UCSD-AML1 (cell line): ENCODE measurements at regions not wholly inside any gene's neighbourhood (a gene's known extent, or its start where the extent isn't known, plus 50 kb on each side); places are given as distances from the start of the nearest gene placed in this dataset.
"Not testable (repeated sequence)": the region's sequence is repeated elsewhere in the genome, so short reads cannot be mapped to it uniquely, and the experiment has no call there.

Experiments
- DNase-seq: peaks from one replicate; lab custom pipeline; 2025; ENCODE audit not compliant: unreplicated experiment; lab: John Stamatoyannopoulos, UW

DNA sequence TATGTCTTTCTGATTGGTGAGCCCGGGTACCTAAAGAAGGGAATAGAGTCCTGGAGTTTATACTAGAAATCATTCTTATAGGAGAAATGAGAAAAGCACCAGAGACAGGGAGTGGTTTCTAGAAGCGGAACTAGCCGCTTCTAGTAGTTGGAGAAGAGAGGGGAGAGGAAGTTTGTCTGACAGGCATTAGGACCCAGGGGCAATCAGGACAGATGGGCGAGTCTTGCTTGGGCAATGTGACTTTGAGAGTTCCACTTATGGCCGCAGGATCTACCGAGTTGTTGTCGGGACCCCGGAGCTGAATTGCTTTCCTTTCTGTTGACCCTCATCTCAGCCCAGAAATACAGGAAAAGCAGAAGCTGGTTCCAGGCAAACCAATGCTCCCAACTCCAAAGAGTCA lies 596.8 kb upstream of the CNTN5 start:
- DNase-seq = no peak

DNA sequence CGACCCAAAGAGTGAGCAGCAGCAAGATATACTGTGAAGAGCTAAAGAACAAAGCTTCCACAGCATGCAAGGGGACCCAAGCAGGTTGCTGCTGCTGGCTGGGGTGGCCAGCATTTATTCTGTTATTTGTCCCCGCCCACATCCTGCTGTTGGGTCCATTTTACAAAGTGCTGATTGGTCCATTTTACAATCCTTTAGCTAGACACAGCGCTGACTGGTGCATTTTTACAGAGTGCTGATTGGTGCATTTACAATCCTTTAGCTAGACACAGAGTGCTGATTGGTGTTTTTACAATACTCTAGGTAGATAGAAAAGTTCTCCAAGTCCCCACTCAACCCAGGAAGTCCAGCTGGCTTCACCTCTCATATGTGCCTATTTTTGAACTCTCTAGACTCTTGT lies 596.0 kb upstream of the CNTN5 start:
- DNase-seq = not testable (repeated sequence)

DNA sequence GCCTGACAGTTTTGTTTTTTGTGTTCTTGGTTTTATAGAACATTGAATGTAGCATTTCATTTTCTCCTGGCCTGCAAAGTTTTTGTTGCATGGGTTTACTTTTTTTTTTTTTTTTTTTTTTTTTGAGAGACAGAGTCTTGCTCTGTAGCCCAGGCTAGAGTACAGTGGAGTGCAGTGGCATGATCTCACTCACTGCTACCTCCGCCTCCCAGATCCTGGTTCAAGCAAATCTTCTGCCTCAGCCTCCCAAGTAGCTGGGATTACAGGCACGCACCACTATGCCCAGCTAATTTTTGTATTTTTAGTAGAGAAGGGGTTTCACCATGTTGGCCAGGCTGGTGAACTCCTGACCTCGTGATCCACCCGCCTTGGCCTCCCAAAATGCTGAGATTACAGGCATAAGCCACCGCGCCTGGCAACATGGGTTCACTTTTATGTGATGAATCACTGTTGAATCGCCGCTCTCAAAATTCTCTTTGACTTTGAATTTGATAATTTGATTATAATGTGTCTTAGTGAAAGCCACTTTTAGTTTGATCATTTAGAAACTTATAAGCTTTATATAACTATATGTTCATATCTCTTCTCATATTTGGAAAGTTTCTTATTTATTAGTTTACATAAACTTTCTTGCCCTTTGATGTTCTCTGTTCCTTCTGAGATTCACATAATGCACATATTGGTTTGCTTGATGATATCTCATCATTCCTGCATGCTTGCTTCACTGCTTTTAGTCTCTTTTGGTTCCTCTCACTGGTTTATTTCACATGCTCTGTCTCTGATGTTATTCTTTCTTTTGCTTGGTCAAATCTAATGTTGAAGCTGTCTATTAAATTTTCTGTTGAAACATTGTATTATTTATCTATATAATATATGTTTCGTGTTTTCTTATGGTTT lies 589.0 kb upstream of the CNTN5 start:
- no peak for DNase-seq

DNA sequence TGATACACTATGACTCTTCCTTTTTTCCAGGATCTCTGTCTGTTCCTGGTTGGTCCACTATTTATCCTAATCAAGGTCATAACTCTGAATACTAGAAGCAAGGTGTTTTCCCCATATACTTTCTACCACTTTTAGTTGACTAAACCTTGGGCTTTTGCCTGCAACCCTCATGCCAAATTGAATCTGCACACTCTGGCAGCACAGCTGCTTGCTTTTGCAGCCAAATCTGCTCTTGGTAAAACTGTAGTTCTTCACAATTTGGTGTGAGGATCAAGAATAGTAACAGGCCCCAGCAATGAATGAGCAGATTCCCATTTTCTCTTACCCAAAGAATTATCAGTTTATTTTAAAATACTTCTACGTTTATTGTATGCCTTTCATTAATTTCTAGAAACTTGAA lies 586.5 kb upstream of the CNTN5 start:
- DNase-seq = no peak

DNA sequence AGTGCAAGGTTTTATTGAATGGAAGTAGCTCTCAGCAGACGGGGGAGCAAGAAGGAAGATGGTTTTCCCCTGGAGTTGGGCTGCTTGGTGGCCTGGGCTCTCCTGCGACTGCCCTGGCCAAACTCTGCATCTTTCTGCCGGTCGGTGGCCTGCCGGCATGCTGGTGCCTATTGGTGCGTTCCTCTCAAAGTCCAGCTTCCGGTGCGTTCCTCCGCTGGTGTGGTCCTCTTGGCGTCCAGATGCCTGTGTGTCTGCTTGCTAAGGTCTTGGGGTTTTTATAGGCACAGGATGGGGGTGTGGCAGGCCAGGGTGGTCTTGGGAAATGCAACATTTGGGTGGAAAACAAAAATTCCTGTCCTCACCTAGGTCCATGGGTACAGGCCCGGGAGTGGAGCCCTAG lies 567.4 kb upstream of the CNTN5 start:
- no peak for DNase-seq

DNA sequence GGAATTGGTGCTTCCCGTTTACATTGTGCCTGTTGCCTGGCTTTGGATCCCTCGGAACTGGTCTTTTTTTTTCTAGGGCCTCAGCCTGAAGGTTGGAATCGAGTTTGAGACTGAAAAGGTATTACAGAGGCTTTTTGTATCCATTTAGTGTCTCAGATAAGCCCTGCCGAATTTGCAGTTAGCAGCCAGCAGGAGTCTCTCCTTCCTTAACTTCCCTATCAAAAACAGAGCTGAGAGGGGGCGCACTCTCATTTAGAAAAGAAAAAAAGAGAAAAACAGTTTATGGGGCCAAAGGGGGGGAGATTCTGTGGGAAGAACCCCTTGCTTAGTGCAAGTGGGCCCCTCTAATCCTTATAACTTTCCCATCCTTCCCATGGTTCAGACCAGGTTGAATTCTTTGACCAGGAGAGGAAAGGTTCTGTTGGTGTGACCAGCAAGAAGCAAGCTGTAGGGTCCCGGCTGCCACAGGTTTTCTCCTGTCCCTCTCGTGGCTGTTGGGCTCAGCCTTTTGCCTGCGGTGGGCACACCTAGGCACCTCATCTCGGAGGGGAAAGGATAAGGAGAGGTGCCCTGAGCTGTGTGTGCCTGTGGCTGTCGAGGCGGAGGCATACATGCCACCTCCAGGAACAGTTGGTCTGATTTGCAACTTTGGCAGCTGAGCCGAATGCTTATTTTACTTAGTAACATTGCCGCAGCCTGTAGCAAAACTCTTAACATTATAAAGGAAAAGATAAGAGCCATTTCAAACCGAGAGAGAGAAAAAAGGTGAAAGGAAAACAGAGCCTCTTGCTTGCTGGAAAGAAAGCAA lies 565.0 kb upstream of the CNTN5 start:
- DNase-seq = no peak

DNA sequence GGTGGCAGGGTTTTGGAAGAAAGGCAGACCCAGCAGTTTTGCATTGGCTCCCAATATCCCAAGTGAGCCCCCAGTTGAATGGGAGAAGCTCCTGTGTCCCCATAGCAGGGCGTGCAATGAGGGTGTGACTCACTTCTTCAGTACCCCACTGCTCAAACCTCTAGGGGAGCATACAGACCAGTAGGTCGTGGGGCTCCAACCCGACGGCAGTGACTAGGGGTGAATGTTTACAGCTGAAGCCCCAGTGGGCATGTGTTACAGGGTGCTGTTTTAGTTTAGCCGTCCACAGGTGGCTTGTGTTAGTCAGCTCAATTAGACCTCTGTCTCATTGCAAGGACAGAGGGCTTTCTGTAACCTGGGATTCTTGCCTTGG lies 564.5 kb upstream of the CNTN5 start:
- no peak for DNase-seq

DNA sequence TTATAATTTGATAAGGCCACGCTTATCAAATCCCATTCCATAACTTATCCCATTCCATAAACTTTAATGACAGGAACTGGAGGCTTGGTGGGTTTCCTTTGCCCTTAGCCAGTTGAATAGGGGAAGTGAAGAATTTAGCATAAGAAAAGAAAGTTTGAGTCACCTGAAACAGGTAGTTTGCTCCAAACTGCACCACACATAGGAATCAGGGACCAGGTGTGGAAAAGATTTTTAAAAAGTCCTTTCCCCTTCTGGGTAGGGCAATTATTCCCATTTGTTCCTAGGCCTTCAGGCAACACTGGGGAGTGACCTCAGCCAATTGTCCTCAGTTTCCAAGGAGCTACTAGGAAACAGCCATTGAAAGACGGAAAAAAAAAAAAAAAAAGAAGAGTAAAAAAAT lies 525.7 kb upstream of the CNTN5 start:
- DNase-seq = no peak

DNA sequence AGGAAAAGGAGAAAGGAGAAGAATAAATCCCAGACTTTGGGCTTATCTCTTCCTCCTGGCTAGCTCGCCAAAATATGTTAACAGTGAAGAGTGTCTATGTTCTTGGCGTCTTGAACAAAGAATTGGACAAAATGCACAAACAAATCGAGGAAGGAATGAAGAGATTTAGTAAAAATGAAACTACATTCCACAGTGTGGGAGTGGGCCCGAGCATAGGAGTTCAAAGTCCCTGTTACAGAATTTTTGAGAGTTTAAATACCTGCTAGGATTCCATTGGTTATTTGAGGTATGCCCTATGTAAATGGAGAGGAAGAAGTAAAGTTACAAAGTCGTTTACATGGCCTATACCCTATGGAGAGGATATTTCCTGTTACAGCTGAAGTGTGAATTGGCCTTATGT lies 525.1 kb upstream of the CNTN5 start:
- no peak for DNase-seq

DNA sequence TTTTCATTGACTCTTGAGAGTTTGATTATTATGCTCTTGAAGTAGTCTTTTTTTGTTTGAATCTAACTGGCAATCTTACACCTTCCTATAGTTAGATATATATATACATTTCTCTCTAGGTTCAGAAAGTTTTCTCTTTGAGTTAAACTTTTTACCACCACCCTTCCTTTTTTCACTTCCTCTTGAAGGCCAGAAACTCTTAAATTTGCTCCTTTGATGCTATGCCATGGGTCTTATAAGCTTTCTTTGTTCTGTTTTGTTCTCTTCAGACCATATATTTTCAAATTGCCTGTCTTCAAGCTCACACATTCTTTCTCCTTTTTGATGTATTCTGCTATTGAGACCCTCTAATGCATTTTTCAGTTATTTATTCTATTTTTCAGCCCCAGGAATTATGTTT lies 513.5 kb upstream of the CNTN5 start:
- no peak for DNase-seq

DNA sequence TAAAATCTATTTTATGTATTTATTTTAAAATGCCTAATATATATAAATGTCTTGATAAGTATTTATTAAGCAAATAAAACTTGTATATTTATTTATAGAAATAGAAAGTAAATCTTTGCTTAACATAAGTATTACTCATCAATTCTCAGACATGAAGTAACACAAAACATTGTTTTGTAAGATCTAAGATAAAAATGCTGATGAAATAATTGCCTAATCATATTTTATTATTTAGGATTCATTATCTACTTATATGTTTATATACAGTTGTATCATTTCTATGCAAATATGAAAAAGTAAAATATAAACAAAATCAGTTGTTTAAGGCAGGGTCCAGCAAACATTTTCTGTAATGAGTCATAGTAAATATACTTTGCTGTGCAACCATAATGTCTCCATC lies 507.8 kb upstream of the CNTN5 start:
- DNase-seq = no peak

DNA sequence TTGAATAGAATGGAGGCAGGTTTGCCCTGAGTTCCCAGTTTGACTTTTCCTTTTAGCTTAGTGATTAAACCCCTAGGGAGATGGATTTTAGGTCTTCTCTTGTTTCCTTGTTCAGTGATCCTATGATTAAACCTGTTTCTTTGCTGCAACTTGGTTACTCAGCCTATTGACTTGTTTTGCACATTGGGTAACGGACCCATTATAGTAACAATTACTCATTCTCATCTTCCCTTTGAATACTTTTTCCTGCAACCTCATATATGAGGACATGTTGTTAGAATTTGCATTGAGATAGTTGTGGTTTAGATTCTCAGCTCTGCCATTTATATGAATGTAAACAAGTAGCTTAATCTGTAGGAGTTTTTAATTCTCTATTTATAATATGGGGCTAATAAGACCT lies 489.2 kb upstream of the CNTN5 start:
- no peak for DNase-seq

DNA sequence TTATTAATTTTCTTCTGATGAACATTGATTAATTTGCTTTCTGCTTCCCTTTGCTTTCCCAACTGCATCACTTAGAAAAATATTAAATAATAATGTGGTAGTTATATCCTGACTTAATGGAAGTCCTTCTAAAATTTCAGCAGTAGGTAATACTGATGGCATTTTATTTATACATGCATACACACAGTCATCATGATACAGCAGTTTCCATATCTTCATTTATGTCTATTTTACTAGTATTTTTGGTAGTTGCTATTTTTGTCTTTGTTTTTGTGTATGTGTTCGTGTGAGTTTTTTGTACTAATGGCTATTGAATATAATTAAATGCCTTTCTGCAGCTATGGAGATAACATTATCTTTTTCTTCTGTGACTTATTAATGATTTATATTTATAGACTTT lies 484.7 kb upstream of the CNTN5 start:
- no peak for DNase-seq

DNA sequence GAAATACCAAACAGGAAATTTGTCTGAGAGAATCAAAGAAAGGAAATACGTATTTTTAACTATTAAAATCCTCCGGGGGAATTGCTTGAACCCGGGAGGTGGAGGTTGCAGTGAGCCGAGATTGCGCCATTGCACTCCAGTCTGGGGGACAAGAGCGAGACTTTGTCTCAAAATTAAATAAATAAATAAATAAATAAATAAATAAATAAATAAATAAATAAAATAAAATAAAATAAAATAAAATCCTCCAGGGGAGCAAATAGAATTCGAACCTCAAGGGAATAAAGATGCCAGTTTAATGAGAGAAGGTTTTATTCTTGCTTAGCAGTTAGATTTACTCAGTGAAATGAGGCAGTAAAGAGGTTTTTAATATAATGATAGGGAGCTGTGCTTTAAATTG lies 482.4 kb upstream of the CNTN5 start:
- not testable (repeated sequence) for DNase-seq

DNA sequence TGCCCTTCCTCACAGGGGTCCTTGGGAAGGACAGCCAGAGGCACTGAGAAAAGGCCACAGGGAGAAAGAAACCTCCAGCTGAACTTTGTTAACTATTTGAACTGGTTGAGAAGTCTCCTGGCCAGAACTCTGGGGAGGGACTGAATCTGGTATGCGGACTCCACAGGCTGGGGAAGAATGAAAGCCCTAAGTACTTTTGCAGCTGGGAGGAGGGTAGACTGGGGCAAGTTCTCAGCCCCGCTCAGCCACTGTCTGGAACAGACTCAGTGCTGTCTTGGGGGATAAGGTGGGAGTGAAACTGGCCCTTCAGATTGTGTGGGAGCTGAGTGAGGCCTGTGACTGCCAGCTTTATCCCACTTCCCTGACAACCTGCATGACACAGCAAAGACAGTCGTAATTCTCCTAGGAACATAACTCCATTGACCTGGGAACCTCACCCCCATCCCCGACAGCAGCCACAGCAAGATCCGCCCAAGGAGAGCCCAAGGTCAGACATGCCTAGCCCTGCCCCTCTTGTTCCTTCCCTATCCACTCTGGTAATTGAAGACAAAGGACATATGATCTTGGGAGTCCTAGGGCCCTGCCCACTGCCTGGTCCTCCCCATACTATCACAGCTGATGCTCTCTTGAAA lies 475.1 kb upstream of the CNTN5 start:
- peak; percentile 7 for DNase-seq

DNA sequence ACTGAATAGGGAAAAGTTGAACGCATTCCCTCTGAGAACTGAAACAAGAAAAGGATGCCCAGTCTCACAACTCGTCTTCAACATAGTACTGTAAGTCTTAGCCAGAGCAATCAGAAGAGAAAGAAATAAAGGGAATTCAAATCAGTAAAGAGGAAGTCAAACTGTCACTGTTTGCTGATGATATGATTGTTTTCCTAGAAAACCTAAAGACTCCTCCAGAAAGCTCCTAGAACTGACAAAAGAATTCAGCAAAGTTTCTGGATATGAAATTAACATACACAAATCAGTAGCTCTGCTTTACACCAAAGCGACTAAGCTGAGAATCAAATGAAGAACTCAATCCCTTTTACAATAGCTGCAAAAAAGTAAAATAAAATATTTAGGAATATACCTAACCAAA lies 471.2 kb upstream of the CNTN5 start:
- no peak for DNase-seq

DNA sequence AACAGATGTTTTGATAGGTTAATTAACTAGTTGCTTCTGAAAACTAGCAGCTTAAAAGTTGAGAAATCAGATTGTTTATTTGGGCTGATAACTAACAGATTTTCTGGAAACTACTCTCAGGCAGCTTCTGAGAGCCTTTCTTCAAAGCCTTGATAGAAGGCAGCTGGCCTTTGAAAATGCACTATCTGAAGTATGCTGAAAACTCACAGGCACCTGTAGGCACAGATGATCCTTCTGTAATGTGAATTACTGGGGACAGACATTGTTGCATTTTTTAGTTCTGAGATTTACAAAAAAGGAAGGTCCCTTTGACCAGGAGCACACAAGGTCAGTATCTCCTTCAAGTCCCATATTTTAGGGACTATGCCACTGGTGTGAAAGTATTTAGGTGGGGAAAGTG lies 460.8 kb upstream of the CNTN5 start:
- DNase-seq = no peak

DNA sequence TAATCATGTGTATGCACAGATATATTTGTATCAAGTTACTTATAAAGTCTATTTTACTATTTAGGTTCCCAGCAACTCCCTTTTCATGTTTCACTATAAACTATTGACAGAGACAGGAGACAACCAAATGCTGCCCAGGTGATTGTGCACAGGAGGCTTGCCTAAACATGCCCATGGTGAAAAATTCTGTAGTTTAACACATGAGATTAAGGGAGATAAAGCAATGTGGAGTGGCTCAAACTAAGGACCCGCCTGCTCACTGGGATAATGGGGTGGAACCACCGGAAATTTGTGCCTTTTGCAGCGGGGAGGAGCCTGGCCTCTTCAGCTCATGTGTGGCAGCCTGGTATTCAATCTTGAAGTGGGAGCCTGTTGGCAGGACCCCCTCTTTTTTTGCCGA lies 459.5 kb upstream of the CNTN5 start:
- DNase-seq = no peak

DNA sequence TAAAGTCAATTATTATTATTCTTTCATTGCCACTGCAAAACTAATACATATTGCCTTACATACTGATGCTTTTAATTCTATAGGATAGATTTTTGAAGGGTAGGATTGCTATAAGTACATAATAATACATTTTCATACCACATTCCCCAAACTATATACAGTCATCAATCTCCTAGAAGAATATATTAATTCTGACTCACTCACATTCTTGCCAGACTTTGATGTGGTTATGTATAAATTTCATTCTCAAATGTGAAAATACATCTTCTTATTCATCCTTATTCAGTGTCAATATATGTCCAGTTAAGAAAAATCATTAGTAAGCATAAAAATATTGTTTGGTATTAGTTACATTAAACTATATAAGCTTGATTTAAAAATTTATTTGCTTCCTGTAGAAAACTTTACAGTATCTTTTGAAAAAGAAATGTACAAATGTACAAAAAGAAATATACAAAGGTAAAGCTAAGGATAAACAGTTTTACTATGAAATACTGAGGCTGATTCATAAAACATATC lies 458.8 kb upstream of the CNTN5 start:
- DNase-seq = no peak

DNA sequence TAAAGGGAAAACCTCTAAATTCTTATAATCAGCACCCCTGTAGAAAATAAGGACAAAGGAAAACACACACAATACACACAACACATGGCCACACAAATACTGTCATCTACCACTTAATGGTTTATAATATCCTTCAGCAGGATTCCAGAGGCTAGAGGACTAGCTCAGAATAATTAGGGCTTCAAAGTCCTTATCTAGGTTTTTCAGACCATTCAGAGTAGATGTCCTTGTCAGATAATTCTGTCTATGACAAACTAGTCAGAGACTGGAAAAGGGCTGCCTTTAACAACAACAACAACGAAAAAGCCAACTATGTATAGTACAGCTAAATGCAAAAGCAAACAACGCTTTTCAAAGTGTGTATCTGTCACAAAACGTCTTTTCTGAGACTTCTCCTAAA lies 456.5 kb upstream of the CNTN5 start:
- DNase-seq = no peak

DNA sequence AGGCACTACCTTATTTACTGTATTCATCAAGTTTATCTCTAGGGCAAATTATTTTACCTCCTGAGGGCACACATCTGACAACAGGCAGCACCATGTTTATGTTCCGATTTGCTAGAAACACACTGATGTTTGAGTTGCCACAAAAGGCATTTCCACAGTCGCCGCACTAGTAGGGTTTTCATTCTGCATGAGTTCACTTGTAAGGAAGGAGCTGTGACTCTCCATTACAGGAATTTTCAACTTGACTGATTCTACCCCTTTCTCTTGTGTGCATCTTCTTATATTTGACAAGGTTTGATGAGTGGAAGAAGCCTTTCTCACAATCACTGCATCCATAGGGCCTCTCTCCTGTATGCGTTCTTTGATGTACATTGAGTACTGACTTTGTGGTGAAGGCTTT lies 455.9 kb upstream of the CNTN5 start:
- no peak for DNase-seq

DNA sequence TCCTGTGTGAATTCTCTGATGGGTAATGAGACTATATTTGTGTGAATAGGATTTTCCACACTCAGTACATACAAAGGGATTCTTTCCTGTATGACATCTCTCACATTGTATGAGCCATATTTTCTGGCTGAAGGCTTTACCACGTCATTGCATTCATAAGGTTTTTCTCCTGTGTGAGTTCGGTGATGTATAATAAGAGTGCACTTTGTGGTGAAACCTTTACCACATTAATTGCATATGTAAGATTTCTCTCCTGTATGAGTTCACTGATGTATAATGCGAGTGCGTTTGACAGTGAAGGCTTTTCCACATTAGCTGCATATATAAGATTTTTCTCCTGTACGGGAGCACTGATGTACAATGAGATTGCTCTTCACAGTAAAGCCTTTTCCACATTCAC lies 455.4 kb upstream of the CNTN5 start:
- no peak for DNase-seq
